WTC11 (cell line): ENCODE measurements at regions not wholly inside any gene's neighbourhood (a gene's known extent, or its start where the extent isn't known, plus 50 kb on each side); places are given as distances from the start of the nearest gene placed in this dataset.

Experiments used
- ATAC-seq: fragments of 200-7000 bp; cut with Tn5 transposase; 2 replicates; pipeline ENCODE4 v1.10.0; 2021; ENCODE audit warnings: mild to moderate bottlenecking, moderate library complexity
- CTCF ChIA-PET: fragments of 300-600 bp; sonication (Branson Sonifier 250); formaldehyde crosslinking; loops from one replicate; lab custom pipeline; 2021; ENCODE audit warnings: antibody characterized with exemption; lab: Charles Lee
- POLR2A ChIA-PET: fragments of 350-600 bp; sonication (Branson Sonifier 250); formaldehyde crosslinking; loops from one replicate; lab custom pipeline; 2021; ENCODE audit warnings: antibody characterized with exemption; lab: Charles Lee
- DNase-seq: peaks from one replicate; pipeline ENCODE4 v3.0.0; 2021; ENCODE audit warnings: low spot score
- H3K27ac Mint-ChIP-seq: 2 replicates; pipeline ENCODE4 v1.8.0; 2021; ENCODE audit warnings: mixed read lengths
- H3K27me3 Mint-ChIP-seq: 2 replicates; pipeline ENCODE4 v1.8.0; 2021; ENCODE audit warnings: low read depth, mild to moderate bottlenecking, moderate library complexity, mixed read lengths
- H3K36me3 Mint-ChIP-seq: 2 replicates; pipeline ENCODE4 v1.8.0; 2021; ENCODE audit warnings: mixed read lengths
- H3K4me1 Mint-ChIP-seq: 2 replicates; pipeline ENCODE4 v1.8.0; 2022; ENCODE audit warnings: mixed read lengths
- H3K4me3 Mint-ChIP-seq: 2 replicates; pipeline ENCODE4 v1.8.0; 2021; ENCODE audit warnings: mild to moderate bottlenecking, moderate library complexity, mixed read lengths
- H3K9me3 Mint-ChIP-seq: 2 replicates; pipeline ENCODE4 v1.8.0; 2021; ENCODE audit warnings: mixed read lengths
- ATF3 ChIP-seq: sonication (generic); formaldehyde crosslinking; conservative IDR thresholded peaks from 2 replicates; pipeline ENCODE4 v1.8.1; 2022; ENCODE audit warnings: mild to moderate bottlenecking, missing genetic modification reagents
- CREB1 ChIP-seq: sonication (generic); formaldehyde crosslinking; IDR thresholded peaks from 2 replicates; pipeline ENCODE4 v1.8.0; 2023; ENCODE audit warnings: mild to moderate bottlenecking, missing genetic modification reagents
- EMX1 ChIP-seq: fragments of 250-450 bp; sonication (Bioruptor Pico); IDR thresholded peaks from 2 replicates; pipeline ENCODE4 v1.8.0; 2021; ENCODE audit warnings: mild to moderate bottlenecking
- ESRRA ChIP-seq: sonication (generic); formaldehyde crosslinking; IDR thresholded peaks from 2 replicates; pipeline ENCODE4 v1.8.1; 2022; ENCODE audit warnings: mild to moderate bottlenecking, missing genetic modification reagents, borderline replicate concordance
- IRF2 ChIP-seq: sonication (generic); formaldehyde crosslinking; IDR thresholded peaks from 2 replicates; pipeline ENCODE4 v1.8.0; 2022; ENCODE audit warnings: low read depth, missing genetic modification reagents, borderline replicate concordance
- KAT7 ChIP-seq: sonication (generic); formaldehyde crosslinking; IDR thresholded peaks from 2 replicates; pipeline ENCODE4 v1.8.1; 2023; ENCODE audit warnings: missing genetic modification reagents, mild to moderate bottlenecking, borderline replicate concordance
- MAX ChIP-seq: sonication (generic); formaldehyde crosslinking; IDR thresholded peaks from 2 replicates; pipeline ENCODE4 v1.8.0; 2022; ENCODE audit warnings: mild to moderate bottlenecking, missing genetic modification reagents
- MYBL2 ChIP-seq: sonication (generic); formaldehyde crosslinking; IDR thresholded peaks from 2 replicates; pipeline ENCODE4 v1.8.1; 2023; ENCODE audit warnings: mild to moderate bottlenecking, moderate library complexity, missing genetic modification reagents
- NR1H2 ChIP-seq: sonication (generic); formaldehyde crosslinking; IDR thresholded peaks from 2 replicates; pipeline ENCODE4 v1.9.0; 2021; ENCODE audit warnings: mild to moderate bottlenecking, moderate library complexity, missing genetic modification reagents
- NR2C2 ChIP-seq: sonication (generic); formaldehyde crosslinking; IDR thresholded peaks from 2 replicates; pipeline ENCODE4 v1.8.0; 2022; ENCODE audit warnings: mild to moderate bottlenecking, missing genetic modification reagents
- OVOL2 ChIP-seq: fragments of 250-450 bp; sonication (Bioruptor Pico); IDR thresholded peaks from 2 replicates; pipeline ENCODE4 v1.9.0; 2021; ENCODE audit warnings: mild to moderate bottlenecking, borderline replicate concordance
- SOX15 ChIP-seq: fragments of 250-450 bp; sonication (Bioruptor Pico); IDR thresholded peaks from 2 replicates; pipeline ENCODE4 v1.9.0; 2021; ENCODE audit warnings: mild to moderate bottlenecking
- TEAD1 ChIP-seq: sonication (generic); formaldehyde crosslinking; IDR thresholded peaks from 2 replicates; pipeline ENCODE4 v1.8.0; 2022; ENCODE audit warnings: mild to moderate bottlenecking, missing genetic modification reagents
- USF2 ChIP-seq: sonication (generic); formaldehyde crosslinking; IDR thresholded peaks from 2 replicates; pipeline ENCODE4 v1.8.1; 2023; ENCODE audit warnings: mild to moderate bottlenecking, missing genetic modification reagents, moderate library complexity
- ZNF138 ChIP-seq: sonication (generic); formaldehyde crosslinking; conservative IDR thresholded peaks from 2 replicates; pipeline ENCODE4 v1.8.1; 2022; ENCODE audit warnings: mild to moderate bottlenecking, moderate library complexity, missing genetic modification reagents
- ZNF219 ChIP-seq: sonication (generic); formaldehyde crosslinking; IDR thresholded peaks from 2 replicates; pipeline ENCODE4 v1.8.0; 2023; ENCODE audit warnings: missing genetic modification reagents, mild to moderate bottlenecking, borderline replicate concordance
- ZNF425 ChIP-seq: fragments of 250-450 bp; sonication (Bioruptor Pico); conservative IDR thresholded peaks from 2 replicates; pipeline ENCODE4 v1.9.0; 2021; ENCODE audit warnings: mild to moderate bottlenecking
- TF ChIP-seq, protein P1 (sequence below): sonication (generic); formaldehyde crosslinking; IDR thresholded peaks from 2 replicates; pipeline ENCODE4 v1.8.0; 2022; ENCODE audit warnings: mild to moderate bottlenecking, missing genetic modification reagents
- TF ChIP-seq, protein P2 (sequence below): sonication (generic); formaldehyde crosslinking; IDR thresholded peaks from 2 replicates; pipeline ENCODE4 v1.8.1; 2023; ENCODE audit warnings: mild to moderate bottlenecking, missing genetic modification reagents, borderline replicate concordance
- TF ChIP-seq, protein P3 (sequence below): fragments of 250-450 bp; sonication (Bioruptor Pico); IDR thresholded peaks from 2 replicates; pipeline ENCODE4 v1.9.0; 2021; ENCODE audit warnings: mild to moderate bottlenecking, borderline replicate concordance

- TF ChIP-seq NR2C2 (CRISPR knock-in tag) = no peak
- TF ChIP-seq ZNF425 (CRISPR knock-in tag) = no peak
- no peak for TF ChIP-seq MAX (CRISPR knock-in tag)
- TF ChIP-seq IRF2 (CRISPR knock-in tag) = no peak
- TF ChIP-seq MYBL2 (CRISPR knock-in tag) = no peak
- no peak for TF ChIP-seq CREB1 (CRISPR knock-in tag)
These were observed 274.0 kb upstream of the GLI3 start (continued) for GRCh38 chr7:42511027-42511426.

DNA sequence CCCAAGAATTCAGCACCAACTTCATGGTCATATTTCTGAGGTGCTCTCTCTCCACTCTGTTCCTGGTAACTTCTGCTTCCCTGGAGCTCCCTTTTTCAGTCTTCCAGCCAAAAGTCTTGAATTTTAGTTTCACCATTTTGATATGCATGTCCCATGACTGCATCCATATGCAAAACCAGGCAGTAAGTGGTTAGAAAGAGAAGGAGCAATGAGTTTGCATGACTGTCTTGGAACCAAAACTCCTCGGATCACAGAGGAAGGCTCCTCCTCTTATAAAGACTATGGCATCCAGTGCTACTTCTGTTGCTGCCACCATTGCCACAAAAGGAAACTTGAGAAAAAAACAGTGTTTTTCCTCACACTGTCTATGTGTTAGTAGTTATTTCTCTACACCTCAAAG, 269.1 kb upstream of the GLI3 start:
- CTCF ChIA-PET = no interaction called here
- Mint-ChIP-seq H3K4me3 (no peak overlapping the region), H3K27ac (no peak overlapping the region)

More for the DNA sequence above, 269.1 kb upstream of the GLI3 start:
- Mint-ChIP-seq H3K9me3 (peaks cover 13% of the 10 kb centered on the region), H3K4me1 (no peaks in the 10 kb centered on the region), H3K27me3 (no peaks in the 10 kb centered on the region)
- POLR2A ChIA-PET = no interaction called here
- no peak for TF ChIP-seq ESRRA (CRISPR knock-in tag)
- TF ChIP-seq ZNF219 (CRISPR knock-in tag) = no peak
- TF ChIP-seq, protein P1, sequence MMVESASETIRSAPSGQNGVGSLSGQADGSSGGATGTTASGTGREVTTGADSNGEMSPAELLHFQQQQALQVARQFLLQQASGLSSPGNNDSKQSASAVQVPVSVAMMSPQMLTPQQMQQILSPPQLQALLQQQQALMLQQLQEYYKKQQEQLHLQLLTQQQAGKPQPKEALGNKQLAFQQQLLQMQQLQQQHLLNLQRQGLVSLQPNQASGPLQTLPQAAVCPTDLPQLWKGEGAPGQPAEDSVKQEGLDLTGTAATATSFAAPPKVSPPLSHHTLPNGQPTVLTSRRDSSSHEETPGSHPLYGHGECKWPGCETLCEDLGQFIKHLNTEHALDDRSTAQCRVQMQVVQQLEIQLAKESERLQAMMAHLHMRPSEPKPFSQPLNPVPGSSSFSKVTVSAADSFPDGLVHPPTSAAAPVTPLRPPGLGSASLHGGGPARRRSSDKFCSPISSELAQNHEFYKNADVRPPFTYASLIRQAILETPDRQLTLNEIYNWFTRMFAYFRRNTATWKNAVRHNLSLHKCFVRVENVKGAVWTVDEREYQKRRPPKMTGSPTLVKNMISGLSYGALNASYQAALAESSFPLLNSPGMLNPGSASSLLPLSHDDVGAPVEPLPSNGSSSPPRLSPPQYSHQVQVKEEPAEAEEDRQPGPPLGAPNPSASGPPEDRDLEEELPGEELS (CRISPR knock-in tag) = no peak
- TF ChIP-seq NR1H2 (CRISPR knock-in tag) = no peak
- TF ChIP-seq EMX1 = no peak
- TF ChIP-seq, protein P2, sequence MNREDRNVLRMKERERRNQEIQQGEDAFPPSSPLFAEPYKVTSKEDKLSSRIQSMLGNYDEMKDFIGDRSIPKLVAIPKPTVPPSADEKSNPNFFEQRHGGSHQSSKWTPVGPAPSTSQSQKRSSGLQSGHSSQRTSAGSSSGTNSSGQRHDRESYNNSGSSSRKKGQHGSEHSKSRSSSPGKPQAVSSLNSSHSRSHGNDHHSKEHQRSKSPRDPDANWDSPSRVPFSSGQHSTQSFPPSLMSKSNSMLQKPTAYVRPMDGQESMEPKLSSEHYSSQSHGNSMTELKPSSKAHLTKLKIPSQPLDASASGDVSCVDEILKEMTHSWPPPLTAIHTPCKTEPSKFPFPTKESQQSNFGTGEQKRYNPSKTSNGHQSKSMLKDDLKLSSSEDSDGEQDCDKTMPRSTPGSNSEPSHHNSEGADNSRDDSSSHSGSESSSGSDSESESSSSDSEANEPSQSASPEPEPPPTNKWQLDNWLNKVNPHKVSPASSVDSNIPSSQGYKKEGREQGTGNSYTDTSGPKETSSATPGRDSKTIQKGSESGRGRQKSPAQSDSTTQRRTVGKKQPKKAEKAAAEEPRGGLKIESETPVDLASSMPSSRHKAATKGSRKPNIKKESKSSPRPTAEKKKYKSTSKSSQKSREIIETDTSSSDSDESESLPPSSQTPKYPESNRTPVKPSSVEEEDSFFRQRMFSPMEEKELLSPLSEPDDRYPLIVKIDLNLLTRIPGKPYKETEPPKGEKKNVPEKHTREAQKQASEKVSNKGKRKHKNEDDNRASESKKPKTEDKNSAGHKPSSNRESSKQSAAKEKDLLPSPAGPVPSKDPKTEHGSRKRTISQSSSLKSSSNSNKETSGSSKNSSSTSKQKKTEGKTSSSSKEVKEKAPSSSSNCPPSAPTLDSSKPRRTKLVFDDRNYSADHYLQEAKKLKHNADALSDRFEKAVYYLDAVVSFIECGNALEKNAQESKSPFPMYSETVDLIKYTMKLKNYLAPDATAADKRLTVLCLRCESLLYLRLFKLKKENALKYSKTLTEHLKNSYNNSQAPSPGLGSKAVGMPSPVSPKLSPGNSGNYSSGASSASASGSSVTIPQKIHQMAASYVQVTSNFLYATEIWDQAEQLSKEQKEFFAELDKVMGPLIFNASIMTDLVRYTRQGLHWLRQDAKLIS (CRISPR knock-in tag) = no peak
- TF ChIP-seq USF2 (CRISPR knock-in tag) = no peak
- no peak for TF ChIP-seq KAT7 (CRISPR knock-in tag)
- TF ChIP-seq OVOL2 = no peak
- no peak for TF ChIP-seq SOX15 (CRISPR knock-in tag)
- TF ChIP-seq, protein P3, sequence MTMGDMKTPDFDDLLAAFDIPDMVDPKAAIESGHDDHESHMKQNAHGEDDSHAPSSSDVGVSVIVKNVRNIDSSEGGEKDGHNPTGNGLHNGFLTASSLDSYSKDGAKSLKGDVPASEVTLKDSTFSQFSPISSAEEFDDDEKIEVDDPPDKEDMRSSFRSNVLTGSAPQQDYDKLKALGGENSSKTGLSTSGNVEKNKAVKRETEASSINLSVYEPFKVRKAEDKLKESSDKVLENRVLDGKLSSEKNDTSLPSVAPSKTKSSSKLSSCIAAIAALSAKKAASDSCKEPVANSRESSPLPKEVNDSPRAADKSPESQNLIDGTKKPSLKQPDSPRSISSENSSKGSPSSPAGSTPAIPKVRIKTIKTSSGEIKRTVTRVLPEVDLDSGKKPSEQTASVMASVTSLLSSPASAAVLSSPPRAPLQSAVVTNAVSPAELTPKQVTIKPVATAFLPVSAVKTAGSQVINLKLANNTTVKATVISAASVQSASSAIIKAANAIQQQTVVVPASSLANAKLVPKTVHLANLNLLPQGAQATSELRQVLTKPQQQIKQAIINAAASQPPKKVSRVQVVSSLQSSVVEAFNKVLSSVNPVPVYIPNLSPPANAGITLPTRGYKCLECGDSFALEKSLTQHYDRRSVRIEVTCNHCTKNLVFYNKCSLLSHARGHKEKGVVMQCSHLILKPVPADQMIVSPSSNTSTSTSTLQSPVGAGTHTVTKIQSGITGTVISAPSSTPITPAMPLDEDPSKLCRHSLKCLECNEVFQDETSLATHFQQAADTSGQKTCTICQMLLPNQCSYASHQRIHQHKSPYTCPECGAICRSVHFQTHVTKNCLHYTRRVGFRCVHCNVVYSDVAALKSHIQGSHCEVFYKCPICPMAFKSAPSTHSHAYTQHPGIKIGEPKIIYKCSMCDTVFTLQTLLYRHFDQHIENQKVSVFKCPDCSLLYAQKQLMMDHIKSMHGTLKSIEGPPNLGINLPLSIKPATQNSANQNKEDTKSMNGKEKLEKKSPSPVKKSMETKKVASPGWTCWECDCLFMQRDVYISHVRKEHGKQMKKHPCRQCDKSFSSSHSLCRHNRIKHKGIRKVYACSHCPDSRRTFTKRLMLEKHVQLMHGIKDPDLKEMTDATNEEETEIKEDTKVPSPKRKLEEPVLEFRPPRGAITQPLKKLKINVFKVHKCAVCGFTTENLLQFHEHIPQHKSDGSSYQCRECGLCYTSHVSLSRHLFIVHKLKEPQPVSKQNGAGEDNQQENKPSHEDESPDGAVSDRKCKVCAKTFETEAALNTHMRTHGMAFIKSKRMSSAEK (CRISPR knock-in tag) = no peak
- TF ChIP-seq TEAD1 (CRISPR knock-in tag) = no peak
- no peak for TF ChIP-seq ATF3 (CRISPR knock-in tag)
- no peak for TF ChIP-seq ZNF138
- TF ChIP-seq, all 79 proteins: peak for 0
- DNase-seq = no peak
- ATAC-seq = no peak
- peaks cover 5% of the 10 kb centered on the region; the same call in 1 of the 2 replicates for H3K36me3 Mint-ChIP-seq
